CD4-positive, alpha-beta T cell treated with Interleukin-15 for 1 hour (primary cell): ENCODE measurements at regions not wholly inside any gene's neighbourhood (a gene's known extent, or its start where the extent isn't known, plus 50 kb on each side); places are given as distances from the start of the nearest gene placed in this dataset.

Source experiments
- DNase-seq: peaks from one replicate; pipeline ENCODE4 v3.0.0-alpha.2; 2020

DNA sequence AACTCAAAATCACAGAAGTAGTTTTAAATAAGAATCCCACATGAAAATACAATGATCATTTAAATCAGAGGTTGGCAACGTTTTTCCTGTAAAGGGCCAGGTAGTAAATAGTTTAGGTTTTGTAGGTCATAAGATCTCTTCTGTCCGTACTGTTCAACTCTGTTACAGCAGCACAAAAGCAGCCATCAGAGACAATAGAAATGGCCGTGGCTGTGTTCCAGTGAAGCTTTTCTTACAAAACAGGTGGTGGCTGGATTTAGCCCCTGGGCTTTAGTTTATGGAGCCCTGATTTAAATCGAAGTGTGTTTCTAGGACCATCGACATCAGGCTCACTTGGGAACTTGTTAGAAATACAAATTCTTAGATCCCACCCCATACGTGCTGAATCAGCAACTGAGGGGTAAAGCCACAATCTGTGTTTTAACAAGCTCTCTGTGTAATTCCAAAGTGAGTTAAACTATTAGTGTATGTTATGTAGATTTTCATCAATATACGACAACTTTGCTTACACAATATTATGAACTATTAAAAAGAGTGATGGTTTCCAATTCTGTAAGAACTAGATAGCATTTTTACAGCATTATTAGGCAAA lies 54.8 kb upstream of the MIR17HG start:
- DNase-seq: no peak

DNA sequence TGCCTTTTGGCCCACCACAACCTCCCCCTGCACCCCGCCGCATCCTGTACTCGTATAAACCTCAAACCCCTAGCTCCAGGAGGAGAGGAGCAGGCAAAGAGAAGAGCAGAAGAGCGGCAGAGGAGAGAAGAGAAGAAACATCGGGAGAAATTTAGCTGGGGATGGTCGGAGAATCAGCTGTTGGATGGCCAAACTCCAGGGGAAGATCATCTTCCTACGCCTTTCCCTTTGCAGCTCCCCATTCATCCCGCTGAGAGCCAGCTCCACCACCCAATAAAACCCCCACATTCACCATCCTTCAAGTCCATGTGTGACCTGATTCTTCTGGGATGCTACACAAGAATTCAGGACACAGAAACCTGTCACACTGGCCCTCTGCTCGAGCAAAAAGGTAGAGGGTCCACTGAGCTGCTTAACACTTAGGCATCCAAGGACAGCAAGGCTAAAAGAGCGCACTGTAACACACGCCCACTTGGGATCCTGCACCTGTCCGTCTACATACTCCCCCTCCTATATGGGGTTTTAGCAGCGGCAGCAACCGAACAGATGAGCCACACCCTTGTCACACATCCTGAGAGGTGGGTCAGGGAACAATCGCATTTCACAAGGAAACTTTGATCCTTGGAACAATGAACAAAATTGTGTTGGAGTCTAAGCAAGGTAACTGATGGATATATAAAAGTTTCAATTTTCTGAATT lies 51.6 kb upstream of the MIR17HG start:
- no peak for DNase-seq

DNA sequence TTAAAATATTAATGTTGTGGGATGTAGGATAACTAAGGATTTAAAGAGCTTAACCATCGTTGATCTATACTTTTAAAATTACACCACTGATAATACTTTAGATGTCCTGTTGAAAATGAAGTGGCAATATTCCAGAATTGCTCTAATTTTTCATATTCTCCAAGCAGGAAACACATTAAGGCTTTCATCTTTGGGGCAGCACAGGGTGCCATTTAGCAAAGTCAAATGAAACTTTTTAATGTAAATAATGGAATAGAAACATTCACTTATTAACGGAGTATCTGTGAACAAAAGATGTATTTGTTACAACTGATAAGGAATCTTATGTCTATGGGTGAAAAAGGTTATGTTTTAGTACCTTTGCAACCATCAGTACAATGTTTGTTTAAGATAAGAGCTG lies 50.0 kb upstream of the MIR17HG start:
- DNase-seq: no peak
